ENCODE measurements at regions not wholly inside any gene's neighbourhood (a gene's known extent, or its start where the extent isn't known, plus 50 kb on each side); places are given as distances from the start of the nearest gene placed in this dataset.
A peak's percentile ranks its signal among the peaks of the same experiment; 100 is the strongest.

- no peak for DNase-seq (ENCODE audit: low spot score)
These were observed 86.2 kb upstream of the MBNL2 start for GRCh38 chr13:97135883-97136282.

GRCh38 chr13:97136418-97136817, 85.7 kb upstream of the MBNL2 start:
- DNase-seq (ENCODE audit: low spot score) = no peak

- DNase-seq (ENCODE audit: low spot score) = no peak
These were observed 82.4 kb upstream of the MBNL2 start for GRCh38 chr13:97139691-97140090.

- no peak for DNase-seq (ENCODE audit: low spot score)
These were observed 82.0 kb upstream of the MBNL2 start for GRCh38 chr13:97140131-97140530.

- no peak for DNase-seq (ENCODE audit: low spot score)
These were observed 81.5 kb upstream of the MBNL2 start for GRCh38 chr13:97140611-97141010.

GRCh38 chr13:97141097-97141496, 81.0 kb upstream of the MBNL2 start:
- no peak for DNase-seq (ENCODE audit: low spot score)

GRCh38 chr13:97141564-97142005, 80.5 kb upstream of the MBNL2 start:
- DNase-seq (ENCODE audit: low spot score) = peak; percentile 14

- no peak for DNase-seq (ENCODE audit: low spot score)
These were observed 79.7 kb upstream of the MBNL2 start for GRCh38 chr13:97142452-97142851.

- DNase-seq (ENCODE audit: low spot score) = no peak
These were observed 77.1 kb upstream of the MBNL2 start for GRCh38 chr13:97145057-97145456.

GRCh38 chr13:97148894-97149293, 73.2 kb upstream of the MBNL2 start:
- peak; percentile 14 for DNase-seq (ENCODE audit: low spot score)

GRCh38 chr13:97160421-97160820, 61.7 kb upstream of the MBNL2 start:
- DNase-seq (ENCODE audit: low spot score) = no peak

- DNase-seq (ENCODE audit: low spot score) = no peak
These were observed 60.4 kb upstream of the MBNL2 start for GRCh38 chr13:97161582-97162231.

GRCh38 chr13:97165502-97166425, 56.4 kb upstream of the MBNL2 start:
- DNase-seq (ENCODE audit: low spot score) = no peak

GRCh38 chr13:97171136-97171535, 51.0 kb upstream of the MBNL2 start:
- no peak for DNase-seq (ENCODE audit: low spot score)
